ENCODE measurements at regions not wholly inside any gene's neighbourhood (a gene's known extent, or its start where the extent isn't known, plus 50 kb on each side); places are given as distances from the start of the nearest gene placed in this dataset.

DNA sequence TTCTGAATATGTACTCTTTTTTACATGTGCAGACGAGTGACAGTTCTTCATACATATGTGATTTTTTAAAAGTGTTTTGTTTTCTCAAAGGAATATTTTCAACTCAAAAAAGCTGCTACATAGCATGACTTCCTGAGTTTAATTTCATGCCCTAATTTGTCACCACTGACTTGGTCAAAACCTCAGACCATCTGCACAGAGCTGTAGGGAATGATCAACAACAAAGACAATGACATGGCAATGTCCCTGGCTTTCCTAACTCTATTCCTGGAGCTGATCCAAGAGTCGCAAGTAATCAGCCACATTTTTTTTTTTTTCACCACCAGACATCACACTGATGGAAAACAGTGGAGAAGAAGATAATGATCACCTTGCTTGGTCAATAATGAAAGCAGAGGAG is 97.7 kb downstream of the TMA16 start:
- TF ChIP-seq, protein P1, sequence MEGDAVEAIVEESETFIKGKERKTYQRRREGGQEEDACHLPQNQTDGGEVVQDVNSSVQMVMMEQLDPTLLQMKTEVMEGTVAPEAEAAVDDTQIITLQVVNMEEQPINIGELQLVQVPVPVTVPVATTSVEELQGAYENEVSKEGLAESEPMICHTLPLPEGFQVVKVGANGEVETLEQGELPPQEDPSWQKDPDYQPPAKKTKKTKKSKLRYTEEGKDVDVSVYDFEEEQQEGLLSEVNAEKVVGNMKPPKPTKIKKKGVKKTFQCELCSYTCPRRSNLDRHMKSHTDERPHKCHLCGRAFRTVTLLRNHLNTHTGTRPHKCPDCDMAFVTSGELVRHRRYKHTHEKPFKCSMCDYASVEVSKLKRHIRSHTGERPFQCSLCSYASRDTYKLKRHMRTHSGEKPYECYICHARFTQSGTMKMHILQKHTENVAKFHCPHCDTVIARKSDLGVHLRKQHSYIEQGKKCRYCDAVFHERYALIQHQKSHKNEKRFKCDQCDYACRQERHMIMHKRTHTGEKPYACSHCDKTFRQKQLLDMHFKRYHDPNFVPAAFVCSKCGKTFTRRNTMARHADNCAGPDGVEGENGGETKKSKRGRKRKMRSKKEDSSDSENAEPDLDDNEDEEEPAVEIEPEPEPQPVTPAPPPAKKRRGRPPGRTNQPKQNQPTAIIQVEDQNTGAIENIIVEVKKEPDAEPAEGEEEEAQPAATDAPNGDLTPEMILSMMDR (IDR thresholded peaks at IDR 0.05; ENCODE audit: low read depth, low read length) = no peak
- TF ChIP-seq POLR2A (IDR thresholded peaks at IDR 0.05; ENCODE audit: extremely low read depth, insufficient read length) (no peak), MYC (IDR thresholded peaks at IDR 0.05; ENCODE audit: low read depth, low read length) (no peak)
- TF ChIP-seq, protein P2, sequence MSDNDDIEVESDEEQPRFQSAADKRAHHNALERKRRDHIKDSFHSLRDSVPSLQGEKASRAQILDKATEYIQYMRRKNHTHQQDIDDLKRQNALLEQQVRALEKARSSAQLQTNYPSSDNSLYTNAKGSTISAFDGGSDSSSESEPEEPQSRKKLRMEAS (IDR thresholded peaks at IDR 0.05; ENCODE audit: low read depth, low read length) = no peak

Measured in NB4 (cell line).